Choroid plexus epithelial cell (primary cell): ENCODE measurements at regions not wholly inside any gene's neighbourhood (a gene's known extent, or its start where the extent isn't known, plus 50 kb on each side); places are given as distances from the start of the nearest gene placed in this dataset.
A peak's percentile ranks its signal among the peaks of the same experiment; 100 is the strongest.

Experiments used
- DNase-seq: peaks from one replicate; pipeline ENCODE4 v3.0.0-alpha.2; 2010; ENCODE audit warnings: low read depth
- H3K4me3 ChIP-seq: 2 replicates; pipeline ENCODE4 v1.5.1; 2011; ENCODE audit warnings: low read depth, mild to moderate bottlenecking, control low read depth, low read length, moderate library complexity
- CTCF ChIP-seq: conservative IDR thresholded peaks from 2 replicates; pipeline ENCODE4 v1.5.1; 2011; ENCODE audit warnings: low read depth, mild to moderate bottlenecking, control low read depth, inconsistent platforms, low read length, moderate library complexity

- TF ChIP-seq CTCF, result no peak
- H3K4me3 ChIP-seq, result no peak overlapping the region
- no peak for DNase-seq
These were observed 100.4 kb upstream of the BACH2 start for GRCh38 chr6:90397047-90397446.

GRCh38 chr6:90393232-90393884, 96.7 kb upstream of the BACH2 start:
- peak; percentile 84 for DNase-seq
- TF ChIP-seq CTCF, result peak; percentile 89
- no peak overlapping the region for H3K4me3 ChIP-seq

GRCh38 chr6:90390379-90390778, 93.7 kb upstream of the BACH2 start:
- no peak overlapping the region for H3K4me3 ChIP-seq
- DNase-seq, result no peak
- TF ChIP-seq CTCF, result no peak

GRCh38 chr6:90388395-90388794, 91.8 kb upstream of the BACH2 start:
- DNase-seq, result no peak
- no peak overlapping the region for H3K4me3 ChIP-seq
- no peak for TF ChIP-seq CTCF

- no peak overlapping the region for H3K4me3 ChIP-seq
- no peak for DNase-seq
- no peak for TF ChIP-seq CTCF
These were observed 91.2 kb upstream of the BACH2 start for GRCh38 chr6:90387826-90388225.

- no peak for TF ChIP-seq CTCF
- no peak for DNase-seq
- no peak overlapping the region for H3K4me3 ChIP-seq
These were observed 90.7 kb upstream of the BACH2 start for GRCh38 chr6:90387383-90387775.
